GM23338 (cell line): ENCODE measurements at regions not wholly inside any gene's neighbourhood (a gene's known extent, or its start where the extent isn't known, plus 50 kb on each side); places are given as distances from the start of the nearest gene placed in this dataset.

Experiments
- ATAC-seq: fragments of 200-7000 bp; cut with Tn5 transposase; 3 replicates; pipeline ENCODE4 v1.9.1; 2020
- DNase-seq: peaks from one replicate; pipeline ENCODE4 v3.0.0-alpha.2; 2015; ENCODE audit warnings: low spot score
- H2AFZ ChIP-seq: fragments of 200-600 bp; sonication (generic); 2 replicates; pipeline ENCODE4 v1.8.0; 2016; ENCODE audit warnings: antibody characterized with exemption, mild to moderate bottlenecking, moderate library complexity
- H3F3A ChIP-seq: fragments of 200-600 bp; sonication (generic); replicated peaks from 2 replicates; pipeline ENCODE4 v1.8.0; 2017; ENCODE audit warnings: antibody characterized with exemption, mixed run types, low read depth
- H3K27ac ChIP-seq: fragments of 200-600 bp; sonication (generic); 2 replicates; pipeline ENCODE4 v1.6.1; 2016; ENCODE audit warnings: low read depth
- H3K27me3 ChIP-seq: fragments of 200-600 bp; sonication (generic); 2 replicates; pipeline ENCODE4 v1.8.0; 2016; ENCODE audit warnings: mild to moderate bottlenecking, mixed run types, moderate library complexity; ENCODE audit not compliant: insufficient read depth
- H3K36me3 ChIP-seq: fragments of 200-600 bp; sonication (generic); 2 replicates; pipeline ENCODE4 v1.8.0; 2016; ENCODE audit warnings: mild to moderate bottlenecking; ENCODE audit not compliant: insufficient read depth
- H3K4me1 ChIP-seq: fragments of 200-600 bp; sonication (generic); 2 replicates; pipeline ENCODE4 v1.8.0; 2016; ENCODE audit warnings: mild to moderate bottlenecking, moderate library complexity; ENCODE audit not compliant: insufficient read depth
- H3K4me2 ChIP-seq: fragments of 200-600 bp; sonication (generic); 2 replicates; pipeline ENCODE4 v1.7.1; 2017; ENCODE audit warnings: mixed run types
- H3K4me3 ChIP-seq: fragments of 200-600 bp; sonication (generic); 2 replicates; pipeline ENCODE4 v1.6.1; 2016; ENCODE audit warnings: mixed run types
- H3K79me2 ChIP-seq: fragments of 200-600 bp; sonication (generic); replicated peaks from 2 replicates; pipeline ENCODE4 v1.8.0; 2017; ENCODE audit warnings: mild to moderate bottlenecking; ENCODE audit not compliant: insufficient read depth
- H3K9me2 ChIP-seq: fragments of 200-600 bp; sonication (generic); 2 replicates; pipeline ENCODE4 v1.8.0; 2017; ENCODE audit not compliant: insufficient read depth
- H4K20me1 ChIP-seq: fragments of 200-600 bp; sonication (generic); replicated peaks from 2 replicates; pipeline ENCODE4 v1.8.0; 2017; ENCODE audit warnings: mild to moderate bottlenecking; ENCODE audit not compliant: insufficient read depth
- H3K27ac Mint-ChIP-seq: 2 replicates; pipeline ENCODE4 v1.8.0; 2020; ENCODE audit warnings: inconsistent platforms, mild to moderate bottlenecking, moderate library complexity, mixed read lengths
- H3K27me3 Mint-ChIP-seq: 3 replicates; pipeline ENCODE4 v1.8.0; 2022; ENCODE audit warnings: low read depth, mild to moderate bottlenecking, moderate library complexity, mixed read lengths, inconsistent platforms; ENCODE audit not compliant: insufficient read depth, poor library complexity
- H3K36me3 Mint-ChIP-seq: 3 replicates; pipeline ENCODE4 v1.8.0; 2021; ENCODE audit warnings: low read depth, mild to moderate bottlenecking, inconsistent platforms, moderate library complexity, mixed read lengths
- H3K4me1 Mint-ChIP-seq: 3 replicates; pipeline ENCODE4 v1.8.0; 2020; ENCODE audit warnings: mild to moderate bottlenecking, inconsistent platforms, mixed read lengths
- H3K4me3 Mint-ChIP-seq: 3 replicates; pipeline ENCODE4 v1.8.0; 2021; ENCODE audit warnings: moderate library complexity, mild to moderate bottlenecking, inconsistent platforms, mixed read lengths
- H3K9me3 Mint-ChIP-seq: 3 replicates; pipeline ENCODE4 v1.8.0; 2020; ENCODE audit warnings: moderate library complexity, mild to moderate bottlenecking, inconsistent platforms, mixed read lengths
- CREB1 ChIP-seq: fragments of 250-450 bp; sonication (Bioruptor Pico); IDR thresholded peaks from 2 replicates; pipeline ENCODE4 v1.5.0; 2020; ENCODE audit warnings: low read depth, mild to moderate bottlenecking, moderate library complexity
- EZH2phosphoT487 ChIP-seq: fragments of 200-600 bp; sonication (generic); IDR thresholded peaks from one replicate; pipeline ENCODE4 v1.8.1; 2018; ENCODE audit warnings: antibody characterized with exemption; ENCODE audit not compliant: unreplicated experiment
- TF ChIP-seq, protein P1 (sequence below): fragments of 250-450 bp; sonication (Bioruptor Pico); IDR thresholded peaks from 2 replicates; pipeline ENCODE4 v1.5.0; 2020; ENCODE audit warnings: mild to moderate bottlenecking, moderate library complexity
- TF ChIP-seq, protein P2 (sequence below), 2 experiments: fragments of 200-600 bp in 1 of 2; sonication (generic) in 1 of 2; conservative IDR thresholded peaks; 2 replicates each; pipeline versions ENCODE4 v1.5.1 to v1.6.1; 2016 to 2017; ENCODE audit warnings: antibody characterized with exemption in 2 of 2, low read depth in 2 of 2, mild to moderate bottlenecking in 2 of 2, moderate library complexity in 1 of 2
- TF ChIP-seq, protein P3 (sequence below): IDR thresholded peaks from 2 replicates; pipeline ENCODE4 v1.6.1; 2016; ENCODE audit warnings: antibody characterized with exemption

DNA sequence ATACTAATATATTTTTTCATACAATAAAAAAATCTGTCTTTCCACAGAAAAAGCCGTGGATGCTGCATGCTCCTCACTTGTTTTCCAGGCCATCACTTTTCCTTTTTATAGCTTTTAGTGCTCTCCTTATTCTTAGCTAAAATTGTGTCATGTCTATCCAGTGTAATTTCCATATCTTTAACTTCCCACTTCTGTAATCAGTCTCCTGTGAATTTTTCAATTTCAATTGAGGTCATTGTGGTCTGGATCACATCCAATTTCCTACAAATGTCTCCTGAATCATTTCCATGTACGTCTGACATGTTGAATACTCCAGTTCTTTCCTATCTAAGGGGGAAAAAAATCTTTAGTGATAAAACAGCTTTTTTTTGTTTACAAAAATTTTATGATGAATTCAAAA, 838.2 kb upstream of the B3GALT2 start:
- H3K9me2 ChIP-seq, result peaks cover 7% of the 10 kb centered on the region; the same call in 1 of the 2 replicates
- Mint-ChIP-seq H3K36me3 (no peaks in the 10 kb centered on the region), H3K27me3 (peaks cover 2% of the 10 kb centered on the region), H3K27ac (no peak overlapping the region), H3K9me3 (no peaks in the 10 kb centered on the region; the same call in 1 of the 3 replicates), H3K4me1 (no peaks in the 10 kb centered on the region), H3K4me3 (no peak overlapping the region)
- no peak overlapping the region for H3K4me3 ChIP-seq
- H3K36me3 ChIP-seq, result no peaks in the 10 kb centered on the region
- DNase-seq (no peak), ATAC-seq (no peak)
- no peak for TF ChIP-seq CREB1
- TF ChIP-seq, protein P1, sequence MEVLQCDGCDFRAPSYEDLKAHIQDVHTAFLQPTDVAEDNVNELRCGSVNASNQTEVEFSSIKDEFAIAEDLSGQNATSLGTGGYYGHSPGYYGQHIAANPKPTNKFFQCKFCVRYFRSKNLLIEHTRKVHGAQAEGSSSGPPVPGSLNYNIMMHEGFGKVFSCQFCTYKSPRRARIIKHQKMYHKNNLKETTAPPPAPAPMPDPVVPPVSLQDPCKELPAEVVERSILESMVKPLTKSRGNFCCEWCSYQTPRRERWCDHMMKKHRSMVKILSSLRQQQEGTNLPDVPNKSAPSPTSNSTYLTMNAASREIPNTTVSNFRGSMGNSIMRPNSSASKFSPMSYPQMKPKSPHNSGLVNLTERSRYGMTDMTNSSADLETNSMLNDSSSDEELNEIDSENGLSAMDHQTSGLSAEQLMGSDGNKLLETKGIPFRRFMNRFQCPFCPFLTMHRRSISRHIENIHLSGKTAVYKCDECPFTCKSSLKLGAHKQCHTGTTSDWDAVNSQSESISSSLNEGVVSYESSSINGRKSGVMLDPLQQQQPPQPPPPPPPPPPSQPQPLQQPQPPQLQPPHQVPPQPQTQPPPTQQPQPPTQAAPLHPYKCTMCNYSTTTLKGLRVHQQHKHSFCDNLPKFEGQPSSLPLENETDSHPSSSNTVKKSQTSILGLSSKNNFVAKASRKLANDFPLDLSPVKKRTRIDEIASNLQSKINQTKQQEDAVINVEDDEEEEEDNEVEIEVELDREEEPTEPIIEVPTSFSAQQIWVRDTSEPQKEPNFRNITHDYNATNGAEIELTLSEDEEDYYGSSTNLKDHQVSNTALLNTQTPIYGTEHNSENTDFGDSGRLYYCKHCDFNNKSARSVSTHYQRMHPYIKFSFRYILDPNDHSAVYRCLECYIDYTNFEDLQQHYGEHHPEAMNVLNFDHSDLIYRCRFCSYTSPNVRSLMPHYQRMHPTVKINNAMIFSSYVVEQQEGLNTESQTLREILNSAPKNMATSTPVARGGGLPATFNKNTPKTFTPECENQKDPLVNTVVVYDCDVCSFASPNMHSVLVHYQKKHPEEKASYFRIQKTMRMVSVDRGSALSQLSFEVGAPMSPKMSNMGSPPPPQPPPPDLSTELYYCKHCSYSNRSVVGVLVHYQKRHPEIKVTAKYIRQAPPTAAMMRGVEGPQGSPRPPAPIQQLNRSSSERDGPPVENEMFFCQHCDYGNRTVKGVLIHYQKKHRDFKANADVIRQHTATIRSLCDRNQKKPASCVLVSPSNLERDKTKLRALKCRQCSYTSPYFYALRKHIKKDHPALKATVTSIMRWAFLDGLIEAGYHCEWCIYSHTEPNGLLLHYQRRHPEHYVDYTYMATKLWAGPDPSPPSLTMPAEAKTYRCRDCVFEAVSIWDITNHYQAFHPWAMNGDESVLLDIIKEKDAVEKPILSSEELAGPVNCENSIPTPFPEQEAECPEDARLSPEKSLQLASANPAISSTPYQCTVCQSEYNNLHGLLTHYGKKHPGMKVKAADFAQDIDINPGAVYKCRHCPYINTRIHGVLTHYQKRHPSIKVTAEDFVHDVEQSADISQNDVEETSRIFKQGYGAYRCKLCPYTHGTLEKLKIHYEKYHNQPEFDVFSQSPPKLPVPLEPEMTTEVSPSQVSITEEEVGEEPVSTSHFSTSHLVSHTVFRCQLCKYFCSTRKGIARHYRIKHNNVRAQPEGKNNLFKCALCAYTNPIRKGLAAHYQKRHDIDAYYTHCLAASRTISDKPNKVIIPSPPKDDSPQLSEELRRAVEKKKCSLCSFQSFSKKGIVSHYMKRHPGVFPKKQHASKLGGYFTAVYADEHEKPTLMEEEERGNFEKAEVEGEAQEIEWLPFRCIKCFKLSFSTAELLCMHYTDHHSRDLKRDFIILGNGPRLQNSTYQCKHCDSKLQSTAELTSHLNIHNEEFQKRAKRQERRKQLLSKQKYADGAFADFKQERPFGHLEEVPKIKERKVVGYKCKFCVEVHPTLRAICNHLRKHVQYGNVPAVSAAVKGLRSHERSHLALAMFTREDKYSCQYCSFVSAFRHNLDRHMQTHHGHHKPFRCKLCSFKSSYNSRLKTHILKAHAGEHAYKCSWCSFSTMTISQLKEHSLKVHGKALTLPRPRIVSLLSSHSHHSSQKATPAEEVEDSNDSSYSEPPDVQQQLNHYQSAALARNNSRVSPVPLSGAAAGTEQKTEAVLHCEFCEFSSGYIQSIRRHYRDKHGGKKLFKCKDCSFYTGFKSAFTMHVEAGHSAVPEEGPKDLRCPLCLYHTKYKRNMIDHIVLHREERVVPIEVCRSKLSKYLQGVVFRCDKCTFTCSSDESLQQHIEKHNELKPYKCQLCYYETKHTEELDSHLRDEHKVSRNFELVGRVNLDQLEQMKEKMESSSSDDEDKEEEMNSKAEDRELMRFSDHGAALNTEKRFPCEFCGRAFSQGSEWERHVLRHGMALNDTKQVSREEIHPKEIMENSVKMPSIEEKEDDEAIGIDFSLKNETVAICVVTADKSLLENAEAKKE (CRISPR knock-in tag), result no peak
- TF ChIP-seq, protein P2, sequence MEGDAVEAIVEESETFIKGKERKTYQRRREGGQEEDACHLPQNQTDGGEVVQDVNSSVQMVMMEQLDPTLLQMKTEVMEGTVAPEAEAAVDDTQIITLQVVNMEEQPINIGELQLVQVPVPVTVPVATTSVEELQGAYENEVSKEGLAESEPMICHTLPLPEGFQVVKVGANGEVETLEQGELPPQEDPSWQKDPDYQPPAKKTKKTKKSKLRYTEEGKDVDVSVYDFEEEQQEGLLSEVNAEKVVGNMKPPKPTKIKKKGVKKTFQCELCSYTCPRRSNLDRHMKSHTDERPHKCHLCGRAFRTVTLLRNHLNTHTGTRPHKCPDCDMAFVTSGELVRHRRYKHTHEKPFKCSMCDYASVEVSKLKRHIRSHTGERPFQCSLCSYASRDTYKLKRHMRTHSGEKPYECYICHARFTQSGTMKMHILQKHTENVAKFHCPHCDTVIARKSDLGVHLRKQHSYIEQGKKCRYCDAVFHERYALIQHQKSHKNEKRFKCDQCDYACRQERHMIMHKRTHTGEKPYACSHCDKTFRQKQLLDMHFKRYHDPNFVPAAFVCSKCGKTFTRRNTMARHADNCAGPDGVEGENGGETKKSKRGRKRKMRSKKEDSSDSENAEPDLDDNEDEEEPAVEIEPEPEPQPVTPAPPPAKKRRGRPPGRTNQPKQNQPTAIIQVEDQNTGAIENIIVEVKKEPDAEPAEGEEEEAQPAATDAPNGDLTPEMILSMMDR (conservative IDR thresholded peaks at IDR 0.05; ENCODE audit: low read depth in 2 of 2), result no peak
- no peak overlapping the region for H3K4me2 ChIP-seq
- no peaks in the 10 kb centered on the region for H3F3A ChIP-seq
- no peak overlapping the region for H3K27ac ChIP-seq
- H3K79me2 ChIP-seq, result no peaks in the 10 kb centered on the region
- no peak overlapping the region for H2AFZ ChIP-seq
- no peaks in the 10 kb centered on the region for H3K27me3 ChIP-seq
- no peaks in the 10 kb centered on the region for H4K20me1 ChIP-seq
- no peaks in the 10 kb centered on the region for H3K4me1 ChIP-seq

DNA sequence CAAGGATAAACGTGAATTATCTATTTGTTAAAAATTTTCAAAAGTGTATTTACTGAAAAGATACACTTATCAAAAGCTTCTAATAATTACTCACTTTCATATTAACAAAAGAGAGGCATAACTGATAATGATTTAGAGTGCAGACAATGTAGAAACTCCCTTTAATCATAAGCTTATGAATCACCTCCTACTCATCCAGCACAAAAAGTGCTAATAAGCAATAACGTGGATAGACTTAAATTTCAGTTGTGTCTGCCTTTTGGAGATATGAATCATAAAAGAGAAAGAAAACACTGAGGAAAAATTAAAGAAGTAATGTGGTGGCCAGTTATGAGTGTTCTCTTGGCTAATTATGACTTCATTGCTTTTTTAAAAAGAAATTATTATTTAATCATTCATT, 827.6 kb upstream of the B3GALT2 start:
- peaks cover 10% of the 10 kb centered on the region; the same call in 2 of the 3 replicates for H3K9me3 Mint-ChIP-seq
- ATAC-seq (no peak), DNase-seq (no peak)
- Histone ChIP-seq H3K9me2 (0 out of 2 replicates have a peak, but pooled peaks cover 3% of the 10 kb centered on the region), H3K4me1 (no peaks in the 10 kb centered on the region), H3K4me3 (no peak overlapping the region), H3K36me3 (no peaks in the 10 kb centered on the region), H3K4me2 (no peak overlapping the region), H4K20me1 (no peaks in the 10 kb centered on the region), H3K27me3 (no peaks in the 10 kb centered on the region), H2AFZ (no peak overlapping the region), H3F3A (no peaks in the 10 kb centered on the region), H3K27ac (no peak overlapping the region), H3K79me2 (no peaks in the 10 kb centered on the region)
- no peak overlapping the region for H3K4me3 Mint-ChIP-seq
- peaks cover 4% of the 10 kb centered on the region for H3K27me3 Mint-ChIP-seq
- peaks cover 8% of the 10 kb centered on the region; the same call in 2 of the 3 replicates for H3K36me3 Mint-ChIP-seq
- no peak overlapping the region for H3K27ac Mint-ChIP-seq
- no peaks in the 10 kb centered on the region for H3K4me1 Mint-ChIP-seq
- no peak for TF ChIP-seq EZH2phosphoT487
- TF ChIP-seq, protein P3, sequence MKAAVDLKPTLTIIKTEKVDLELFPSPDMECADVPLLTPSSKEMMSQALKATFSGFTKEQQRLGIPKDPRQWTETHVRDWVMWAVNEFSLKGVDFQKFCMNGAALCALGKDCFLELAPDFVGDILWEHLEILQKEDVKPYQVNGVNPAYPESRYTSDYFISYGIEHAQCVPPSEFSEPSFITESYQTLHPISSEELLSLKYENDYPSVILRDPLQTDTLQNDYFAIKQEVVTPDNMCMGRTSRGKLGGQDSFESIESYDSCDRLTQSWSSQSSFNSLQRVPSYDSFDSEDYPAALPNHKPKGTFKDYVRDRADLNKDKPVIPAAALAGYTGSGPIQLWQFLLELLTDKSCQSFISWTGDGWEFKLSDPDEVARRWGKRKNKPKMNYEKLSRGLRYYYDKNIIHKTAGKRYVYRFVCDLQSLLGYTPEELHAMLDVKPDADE, result no peak
